Endodermal cell (in vitro differentiated cells): ENCODE measurements at regions not wholly inside any gene's neighbourhood (a gene's known extent, or its start where the extent isn't known, plus 50 kb on each side); places are given as distances from the start of the nearest gene placed in this dataset.
"Not testable (repeated sequence)": the region's sequence is repeated elsewhere in the genome, so short reads cannot be mapped to it uniquely, and the experiment has no call there.

Experiments used
- DNase-seq: peaks from one replicate; pipeline ENCODE4 v3.0.0-alpha.2; 2017
- H3K27ac ChIP-seq: 2 replicates; pipeline ENCODE4 v1.5.1; 2013; ENCODE audit warnings: mild to moderate bottlenecking, low read depth, low read length, moderate library complexity
- H3K27me3 ChIP-seq: 2 replicates; pipeline ENCODE4 v1.6.1; 2013; ENCODE audit warnings: mild to moderate bottlenecking, low read length, moderate library complexity; ENCODE audit not compliant: insufficient read depth, control insufficient read depth, poor library complexity, severe bottlenecking
- H3K36me3 ChIP-seq: 2 replicates; pipeline ENCODE4 v1.7.0; 2013; ENCODE audit warnings: mild to moderate bottlenecking, low read length, moderate library complexity; ENCODE audit not compliant: control insufficient read depth, insufficient read depth
- H3K4me1 ChIP-seq: one replicate; pipeline ENCODE4 v1.7.0; 2013; ENCODE audit warnings: low read length; ENCODE audit not compliant: control insufficient read depth, insufficient read depth
- H3K4me3 ChIP-seq: 2 replicates; pipeline ENCODE4 v1.5.1; 2013; ENCODE audit warnings: mild to moderate bottlenecking, low read length, moderate library complexity
- H3K9ac ChIP-seq: 2 replicates; pipeline ENCODE4 v1.6.1; 2013; ENCODE audit warnings: mild to moderate bottlenecking, low read length, moderate library complexity; ENCODE audit not compliant: poor library complexity, severe bottlenecking; ENCODE audit errors: extremely low read depth
- H3K9me3 ChIP-seq: 2 replicates; pipeline ENCODE4 v1.6.1; 2013; ENCODE audit warnings: mild to moderate bottlenecking, low read length, moderate library complexity; ENCODE audit not compliant: control insufficient read depth
- H3K27ac Mint-ChIP-seq: 2 replicates; pipeline ENCODE4 v1.8.0; 2020; ENCODE audit warnings: mixed read lengths
- H3K27me3 Mint-ChIP-seq: 2 replicates; pipeline ENCODE4 v1.8.0; 2021; ENCODE audit warnings: mild to moderate bottlenecking, mixed read lengths; ENCODE audit not compliant: insufficient read depth
- H3K36me3 Mint-ChIP-seq: 2 replicates; pipeline ENCODE4 v1.8.0; 2020; ENCODE audit warnings: low read depth, mixed read lengths
- H3K4me1 Mint-ChIP-seq: 2 replicates; pipeline ENCODE4 v1.8.0; 2020; ENCODE audit warnings: mixed read lengths
- H3K4me3 Mint-ChIP-seq: 2 replicates; pipeline ENCODE4 v1.8.0; 2020; ENCODE audit warnings: mild to moderate bottlenecking, moderate library complexity, mixed read lengths
- H3K9me3 Mint-ChIP-seq: 2 replicates; pipeline ENCODE4 v1.8.0; 2020; ENCODE audit warnings: mild to moderate bottlenecking, mixed read lengths
- WGBS, 2 experiments: methylation state at CpG; one replicate each; pipeline versions ENCODE4 v1.1.5 to v1.1.7; 2013; ENCODE audit warnings: missing lambda C conversion rate in 2 of 2, mixed read lengths in 1 of 2; ENCODE audit not compliant: insufficient coverage in 1 of 2, insufficient read length in 1 of 2; 5-methylcytosine and 5-hydroxymethylcytosine counted together
- TF ChIP-seq, protein P1 (sequence below): fragments of 200-600 bp; sonication (generic); conservative IDR thresholded peaks from 2 replicates; pipeline ENCODE4 v1.5.0; 2021; ENCODE audit warnings: antibody characterized with exemption, mild to moderate bottlenecking

DNA sequence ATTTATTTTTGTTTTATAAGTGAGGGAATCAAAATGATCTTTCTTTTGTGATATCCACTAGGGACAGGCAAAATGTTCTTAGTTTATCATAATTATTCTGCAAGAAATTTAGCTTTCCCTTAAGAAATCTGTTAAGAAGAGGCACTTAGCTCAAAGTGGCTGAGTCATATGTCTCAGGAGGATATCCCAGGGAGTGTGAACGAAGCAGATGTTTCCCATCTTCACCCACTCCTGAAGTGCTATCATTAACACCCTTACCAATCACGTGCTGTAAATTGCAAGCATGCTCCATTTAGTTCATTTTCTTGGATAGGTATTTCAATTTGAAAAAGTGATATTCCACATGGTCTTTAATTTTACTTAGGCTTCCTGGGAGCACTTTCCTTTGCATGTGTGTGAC, 774.3 kb upstream of the TMEFF2 start:
- H3K9ac ChIP-seq, result no peak overlapping the region
- no peaks in the 10 kb centered on the region for H3K36me3 ChIP-seq
- Mint-ChIP-seq H3K27ac (no peak overlapping the region), H3K4me1 (no peaks in the 10 kb centered on the region), H3K4me3 (no peak overlapping the region), H3K36me3 (no peaks in the 10 kb centered on the region), H3K27me3 (no peaks in the 10 kb centered on the region), H3K9me3 (no peaks in the 10 kb centered on the region)
- no peak overlapping the region for H3K27ac ChIP-seq
- H3K4me1 ChIP-seq, result no peaks in the 10 kb centered on the region
- no peak for DNase-seq
- H3K4me3 ChIP-seq, result no peak overlapping the region
- H3K27me3 ChIP-seq, result no peaks in the 10 kb centered on the region
- WGBS, 2 experiments, result 51% methylated on average over 2 of the region's 2 CpGs; no CpG with 5 or more reads in 1 of the 2 experiments
- TF ChIP-seq, protein P1, sequence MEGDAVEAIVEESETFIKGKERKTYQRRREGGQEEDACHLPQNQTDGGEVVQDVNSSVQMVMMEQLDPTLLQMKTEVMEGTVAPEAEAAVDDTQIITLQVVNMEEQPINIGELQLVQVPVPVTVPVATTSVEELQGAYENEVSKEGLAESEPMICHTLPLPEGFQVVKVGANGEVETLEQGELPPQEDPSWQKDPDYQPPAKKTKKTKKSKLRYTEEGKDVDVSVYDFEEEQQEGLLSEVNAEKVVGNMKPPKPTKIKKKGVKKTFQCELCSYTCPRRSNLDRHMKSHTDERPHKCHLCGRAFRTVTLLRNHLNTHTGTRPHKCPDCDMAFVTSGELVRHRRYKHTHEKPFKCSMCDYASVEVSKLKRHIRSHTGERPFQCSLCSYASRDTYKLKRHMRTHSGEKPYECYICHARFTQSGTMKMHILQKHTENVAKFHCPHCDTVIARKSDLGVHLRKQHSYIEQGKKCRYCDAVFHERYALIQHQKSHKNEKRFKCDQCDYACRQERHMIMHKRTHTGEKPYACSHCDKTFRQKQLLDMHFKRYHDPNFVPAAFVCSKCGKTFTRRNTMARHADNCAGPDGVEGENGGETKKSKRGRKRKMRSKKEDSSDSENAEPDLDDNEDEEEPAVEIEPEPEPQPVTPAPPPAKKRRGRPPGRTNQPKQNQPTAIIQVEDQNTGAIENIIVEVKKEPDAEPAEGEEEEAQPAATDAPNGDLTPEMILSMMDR, result no peak
- no peaks in the 10 kb centered on the region for H3K9me3 ChIP-seq

DNA sequence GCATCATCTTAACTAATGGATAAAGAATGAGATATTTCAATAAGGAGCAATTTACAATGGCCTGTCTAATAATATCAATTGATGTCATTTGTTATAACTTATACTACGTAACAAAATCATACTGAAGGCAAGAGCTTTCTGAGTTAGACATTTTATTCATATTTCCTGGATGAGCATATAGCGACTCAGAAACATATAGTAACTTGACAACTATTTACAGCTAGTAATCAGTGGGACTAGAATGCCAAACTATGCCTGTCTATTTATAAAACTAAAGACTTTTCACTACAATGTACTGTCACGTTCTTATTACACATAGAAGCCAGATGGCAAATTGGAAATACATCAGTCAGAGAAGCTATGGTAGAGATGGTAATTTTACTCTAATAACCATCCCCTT, 766.2 kb upstream of the TMEFF2 start:
- Mint-ChIP-seq H3K4me3 (no peak overlapping the region), H3K9me3 (peaks cover 4% of the 10 kb centered on the region), H3K4me1 (no peaks in the 10 kb centered on the region), H3K36me3 (no peaks in the 10 kb centered on the region), H3K27me3 (no peaks in the 10 kb centered on the region), H3K27ac (no peak overlapping the region)
- TF ChIP-seq, protein P1, result no peak
- Histone ChIP-seq H3K9me3 (no peaks in the 10 kb centered on the region), H3K27ac (no peak overlapping the region), H3K4me3 (no peak overlapping the region), H3K4me1 (no peaks in the 10 kb centered on the region), H3K9ac (no peak overlapping the region), H3K36me3 (no peaks in the 10 kb centered on the region), H3K27me3 (no peaks in the 10 kb centered on the region)
- DNase-seq, result no peak
- 89 to 100% methylated on average over 1 to 3 of the region's 3 CpGs for WGBS, 2 experiments

DNA sequence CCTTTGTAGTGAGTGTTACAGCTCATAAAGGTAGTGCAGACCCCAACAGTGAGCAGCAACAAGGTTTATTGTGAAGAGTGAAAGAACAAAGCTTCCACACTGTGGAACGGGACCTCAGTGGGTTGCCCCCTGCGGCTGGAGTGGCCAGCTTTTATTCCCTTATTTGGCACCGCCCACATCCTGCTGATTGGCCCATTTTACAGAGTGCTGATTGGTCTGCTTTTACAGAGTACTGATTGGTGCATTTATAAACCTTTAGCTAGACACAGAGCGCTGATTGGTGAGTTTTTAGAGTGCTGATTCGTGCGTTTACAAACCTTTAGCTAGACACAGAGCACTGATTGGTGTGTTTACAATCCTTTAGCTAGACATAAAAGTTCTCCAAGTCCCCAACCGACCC, 763.9 kb upstream of the TMEFF2 start:
- H3K27ac Mint-ChIP-seq, H3K9ac ChIP-seq, H3K4me1 Mint-ChIP-seq, H3K4me3 Mint-ChIP-seq, DNase-seq, H3K9me3 ChIP-seq, H3K27me3 Mint-ChIP-seq, H3K9me3 Mint-ChIP-seq, H3K4me1 ChIP-seq, H3K4me3 ChIP-seq, H3K36me3 Mint-ChIP-seq, H3K27ac ChIP-seq, H3K36me3 ChIP-seq, H3K27me3 ChIP-seq: not testable (repeated sequence)
- 95 to 96% methylated on average over 6 to 7 of the region's 7 CpGs for WGBS, 2 experiments

DNA sequence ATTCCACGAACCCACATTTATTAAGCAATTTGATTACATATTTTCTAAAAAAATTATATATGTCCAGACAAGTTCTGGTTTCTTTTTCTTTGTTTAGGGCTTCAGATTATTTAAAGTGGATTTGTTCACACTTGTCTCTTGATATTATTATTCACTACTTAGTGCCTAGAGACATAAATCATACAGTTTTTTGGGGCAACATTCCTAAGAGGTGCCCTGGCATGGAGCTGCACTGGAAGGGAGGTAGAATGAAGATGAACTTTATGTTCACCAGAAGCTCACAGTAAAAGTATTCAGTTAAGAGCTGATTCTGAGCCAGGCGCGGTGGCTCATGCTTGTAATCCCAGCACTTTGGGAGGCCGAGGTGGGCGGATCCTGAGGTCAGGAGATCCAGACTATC, 762.7 kb upstream of the TMEFF2 start:
- Histone ChIP-seq H3K9me3 (no peaks in the 10 kb centered on the region), H3K27ac (no peak overlapping the region), H3K9ac (no peak overlapping the region), H3K27me3 (no peaks in the 10 kb centered on the region), H3K36me3 (no peaks in the 10 kb centered on the region), H3K4me3 (no peak overlapping the region), H3K4me1 (no peaks in the 10 kb centered on the region)
- H3K27ac Mint-ChIP-seq, result no peak overlapping the region
- 78 to 97% methylated on average over 3 to 4 of the region's 5 CpGs for WGBS, 2 experiments
- DNase-seq, result no peak
- no peak overlapping the region for H3K4me3 Mint-ChIP-seq
- TF ChIP-seq, protein P1, result no peak
- H3K9me3 Mint-ChIP-seq, result peaks cover 4% of the 10 kb centered on the region
- H3K27me3 Mint-ChIP-seq, result no peaks in the 10 kb centered on the region
- no peaks in the 10 kb centered on the region for H3K36me3 Mint-ChIP-seq
- no peaks in the 10 kb centered on the region for H3K4me1 Mint-ChIP-seq
